ENCODE measurements at regions not wholly inside any gene's neighbourhood (a gene's known extent, or its start where the extent isn't known, plus 50 kb on each side); places are given as distances from the start of the nearest gene placed in this dataset.

DNA sequence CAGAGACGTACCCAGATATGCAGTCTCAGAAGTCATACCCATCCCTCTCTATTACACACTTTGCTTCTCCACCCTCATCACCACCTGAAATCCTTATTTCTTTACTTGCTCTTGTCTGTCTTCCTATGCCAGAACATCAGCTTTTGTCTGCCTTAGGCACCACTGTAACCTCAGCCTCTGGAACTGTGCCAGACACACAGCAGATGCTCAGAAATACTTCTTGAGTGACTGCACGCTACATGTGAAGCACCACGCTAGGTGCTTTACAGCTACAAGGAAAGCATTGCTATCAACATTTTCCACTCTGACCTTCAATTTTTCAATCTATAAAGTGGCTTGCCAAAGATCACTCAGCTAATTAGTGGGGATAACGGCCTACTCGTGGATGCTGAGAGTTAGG lies 226.8 kb downstream of the CHD9NB start:
- TF ChIP-seq, protein P1, sequence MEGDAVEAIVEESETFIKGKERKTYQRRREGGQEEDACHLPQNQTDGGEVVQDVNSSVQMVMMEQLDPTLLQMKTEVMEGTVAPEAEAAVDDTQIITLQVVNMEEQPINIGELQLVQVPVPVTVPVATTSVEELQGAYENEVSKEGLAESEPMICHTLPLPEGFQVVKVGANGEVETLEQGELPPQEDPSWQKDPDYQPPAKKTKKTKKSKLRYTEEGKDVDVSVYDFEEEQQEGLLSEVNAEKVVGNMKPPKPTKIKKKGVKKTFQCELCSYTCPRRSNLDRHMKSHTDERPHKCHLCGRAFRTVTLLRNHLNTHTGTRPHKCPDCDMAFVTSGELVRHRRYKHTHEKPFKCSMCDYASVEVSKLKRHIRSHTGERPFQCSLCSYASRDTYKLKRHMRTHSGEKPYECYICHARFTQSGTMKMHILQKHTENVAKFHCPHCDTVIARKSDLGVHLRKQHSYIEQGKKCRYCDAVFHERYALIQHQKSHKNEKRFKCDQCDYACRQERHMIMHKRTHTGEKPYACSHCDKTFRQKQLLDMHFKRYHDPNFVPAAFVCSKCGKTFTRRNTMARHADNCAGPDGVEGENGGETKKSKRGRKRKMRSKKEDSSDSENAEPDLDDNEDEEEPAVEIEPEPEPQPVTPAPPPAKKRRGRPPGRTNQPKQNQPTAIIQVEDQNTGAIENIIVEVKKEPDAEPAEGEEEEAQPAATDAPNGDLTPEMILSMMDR (IDR thresholded peaks at IDR 0.05; ENCODE audit: low read depth, low read length, poor library complexity, severe bottlenecking), result no peak
- TF ChIP-seq EZH2phosphoT487 (IDR thresholded peaks at IDR 0.05; ENCODE audit: borderline replicate concordance, low read length), result no peak
